A549 (cell line): ENCODE measurements at regions not wholly inside any gene's neighbourhood (a gene's known extent, or its start where the extent isn't known, plus 50 kb on each side); places are given as distances from the start of the nearest gene placed in this dataset.

ENCODE experiments used
- EP300 ChIP-seq, 2 experiments: fragments of >200 bp; sonication (Bioruptor Twin); formaldehyde crosslinking; IDR thresholded peaks; 2 replicates in 1 of 2; 3 replicates in 1 of 2; pipeline ENCODE4 v1.6.1; 2016 to 2017
- JUNB ChIP-seq: fragments of >200 bp; sonication (Bioruptor Twin); formaldehyde crosslinking; IDR thresholded peaks from 2 replicates; pipeline ENCODE4 v1.6.1; 2016
- MAX ChIP-seq: IDR thresholded peaks from 2 replicates; pipeline ENCODE4 v1.6.1; 2012
- MYC ChIP-seq: IDR thresholded peaks from 2 replicates; pipeline ENCODE4 v1.6.1; 2012; ENCODE audit warnings: mild to moderate bottlenecking, inconsistent platforms, low read length, improper control_type of control experiment, borderline replicate concordance
- REST ChIP-seq: fragments of 200-600 bp; sonication (generic); IDR thresholded peaks from 2 replicates; pipeline ENCODE4 v1.6.1; 2016; ENCODE audit warnings: antibody characterized with exemption, mild to moderate bottlenecking, moderate library complexity
- RFX5 ChIP-seq: fragments of 450-650 bp; IDR thresholded peaks from 2 replicates; pipeline ENCODE4 v1.7.1; 2014; ENCODE audit warnings: antibody characterized with exemption, mild to moderate bottlenecking, moderate library complexity
- TFCP2L1 ChIP-seq: fragments of 250-450 bp; sonication (Bioruptor Pico); IDR thresholded peaks from 2 replicates; pipeline ENCODE4 v1.5.0; 2021; ENCODE audit warnings: mild to moderate bottlenecking
- ZNF302 ChIP-seq: fragments of 250-450 bp; sonication (Bioruptor Pico); IDR thresholded peaks from 2 replicates; pipeline ENCODE4 v1.9.0; 2021; ENCODE audit warnings: inconsistent platforms, mild to moderate bottlenecking, moderate library complexity

- TF ChIP-seq ZNF302 (CRISPR knock-in tag) (no peak), MAX (no peak), EP300 (IDR thresholded peaks at IDR 0.05) (no peak), REST (no peak), TFCP2L1 (CRISPR knock-in tag) (no peak), MYC (no peak), JUNB (no peak), RFX5 (no peak)
Measured at GRCh38 chrX:80293354-80293753, 126.9 kb upstream of the TENT5D start.
